Astrocyte (in vitro differentiated cells and primary cell): ENCODE measurements at regions not wholly inside any gene's neighbourhood (a gene's known extent, or its start where the extent isn't known, plus 50 kb on each side); places are given as distances from the start of the nearest gene placed in this dataset.

Experiments used
- DNase-seq: peaks from one replicate; pipeline ENCODE4 v3.0.0-alpha.2; 2010; ENCODE audit warnings: low read depth
- FAIRE-seq: peaks from 2 replicates; lab custom pipeline; 2011; peaks lifted over from hg19 to GRCh38; lab: Jason Lieb, UNC
- H2AFZ ChIP-seq: 2 replicates; pipeline ENCODE4 v1.6.0; 2012; ENCODE audit warnings: low read depth, low read length, inconsistent platforms
- H3K27ac ChIP-seq: 2 replicates; pipeline ENCODE4 v1.5.1; 2011; ENCODE audit warnings: low read depth, low read length, inconsistent platforms
- H3K27me3 ChIP-seq: 2 replicates; pipeline ENCODE4 v1.6.0; 2011; ENCODE audit warnings: low read length, inconsistent platforms; ENCODE audit not compliant: insufficient read depth
- H3K36me3 ChIP-seq: 2 replicates; pipeline ENCODE4 v1.5.1; 2011; ENCODE audit warnings: low read length, inconsistent platforms; ENCODE audit not compliant: insufficient read depth
- H3K4me1 ChIP-seq: 2 replicates; pipeline ENCODE4 v1.5.1; 2011; ENCODE audit warnings: low read length, inconsistent platforms; ENCODE audit not compliant: insufficient read depth
- H3K4me2 ChIP-seq: 2 replicates; pipeline ENCODE4 v1.6.0; 2012; ENCODE audit warnings: low read length, inconsistent platforms
- H3K4me3 ChIP-seq: 2 replicates; pipeline ENCODE4 v1.5.1; 2011; ENCODE audit warnings: low read depth, mild to moderate bottlenecking, low read length, inconsistent platforms; ENCODE audit not compliant: insufficient read depth
- H3K79me2 ChIP-seq: 2 replicates; pipeline ENCODE4 v1.6.0; 2012; ENCODE audit warnings: mild to moderate bottlenecking, low read length, inconsistent platforms; ENCODE audit not compliant: insufficient read depth
- H3K9ac ChIP-seq: 2 replicates; pipeline ENCODE4 v1.6.0; 2012; ENCODE audit warnings: mild to moderate bottlenecking, low read length, inconsistent platforms
- H3K9me3 ChIP-seq: 2 replicates; pipeline ENCODE4 v1.5.1; 2012; ENCODE audit warnings: low read depth, mild to moderate bottlenecking, low read length, inconsistent platforms; ENCODE audit not compliant: insufficient read depth
- H4K20me1 ChIP-seq: 2 replicates; pipeline ENCODE4 v1.6.0; 2012; ENCODE audit warnings: low read length, inconsistent platforms; ENCODE audit not compliant: insufficient read depth
- H3K27ac Mint-ChIP-seq: one replicate; pipeline ENCODE4 v1.8.0; 2021; ENCODE audit warnings: mild to moderate bottlenecking, mixed read lengths; ENCODE audit not compliant: unreplicated experiment
- H3K27me3 Mint-ChIP-seq: one replicate; pipeline ENCODE4 v1.8.0; 2021; ENCODE audit warnings: low read depth, mixed read lengths; ENCODE audit not compliant: unreplicated experiment
- H3K36me3 Mint-ChIP-seq: one replicate; pipeline ENCODE4 v1.8.0; 2021; ENCODE audit warnings: low read depth, mixed read lengths; ENCODE audit not compliant: unreplicated experiment
- H3K4me1 Mint-ChIP-seq: one replicate; pipeline ENCODE4 v1.8.0; 2021; ENCODE audit warnings: low read depth, mixed read lengths; ENCODE audit not compliant: unreplicated experiment
- H3K4me3 Mint-ChIP-seq: one replicate; pipeline ENCODE4 v1.8.0; 2021; ENCODE audit warnings: mild to moderate bottlenecking, moderate library complexity, mixed read lengths; ENCODE audit not compliant: unreplicated experiment
- H3K9me3 Mint-ChIP-seq: one replicate; pipeline ENCODE4 v1.8.0; 2021; ENCODE audit warnings: mild to moderate bottlenecking, mixed read lengths; ENCODE audit not compliant: unreplicated experiment
- EZH2 ChIP-seq: IDR thresholded peaks from 2 replicates; pipeline ENCODE4 v1.6.1; 2012; ENCODE audit warnings: mild to moderate bottlenecking, low read length, inconsistent platforms; ENCODE audit not compliant: insufficient read depth
- TF ChIP-seq, protein P1 (sequence below): IDR thresholded peaks from 2 replicates; pipeline ENCODE4 v1.5.1; 2011; ENCODE audit warnings: low read depth, mild to moderate bottlenecking, inconsistent platforms, low read length, moderate library complexity; ENCODE audit not compliant: insufficient read depth

DNA sequence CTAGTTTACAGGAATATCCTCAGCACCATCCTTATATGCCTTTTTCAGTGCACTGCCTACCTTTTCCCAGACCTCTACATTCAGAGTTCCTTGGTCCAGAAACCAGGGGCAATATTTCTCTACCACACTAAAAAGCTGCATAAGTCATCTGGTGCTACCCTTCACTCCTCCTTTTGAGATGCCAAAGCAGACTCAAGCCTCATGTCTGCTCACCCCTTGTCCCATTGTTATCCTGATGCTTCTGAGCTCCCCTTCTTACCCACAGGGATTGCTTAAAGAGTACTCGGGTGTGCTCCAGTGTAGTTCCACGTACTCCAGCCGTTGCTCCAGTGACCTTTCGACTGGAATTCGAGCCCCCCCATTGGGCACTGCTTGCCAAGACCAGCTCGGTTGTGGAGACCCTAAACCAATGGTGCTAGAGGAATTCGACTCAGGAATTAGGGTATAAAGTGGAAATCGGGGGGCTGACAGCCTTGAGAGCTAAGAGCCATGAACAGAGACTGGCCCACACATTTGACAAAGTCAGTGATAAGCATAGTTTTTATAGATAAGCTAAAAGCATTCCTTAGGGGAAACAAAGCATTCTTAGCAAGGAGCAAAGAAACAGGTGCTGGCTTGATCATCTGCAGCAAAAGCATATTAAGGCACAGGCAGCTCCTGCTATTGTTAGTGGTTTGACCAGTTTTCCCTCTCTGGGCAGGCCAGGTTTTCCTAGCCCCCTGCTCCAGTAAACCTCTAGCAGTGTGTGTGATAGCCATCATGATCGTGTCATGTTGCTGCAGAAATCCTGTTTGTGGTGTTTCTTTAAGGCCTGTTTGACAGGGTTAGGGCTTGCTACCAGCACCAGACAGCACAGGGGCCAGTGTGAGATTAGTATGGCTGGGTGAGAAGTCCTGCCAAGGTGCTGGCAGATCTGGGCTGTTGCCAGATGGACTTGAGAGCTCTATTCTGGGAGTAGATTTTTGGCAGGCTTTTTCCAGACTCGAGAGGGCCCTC, 57.5 kb upstream of the WDR1 start:
- Histone ChIP-seq H3K4me3 (no peak overlapping the region), H3K79me2 (no peaks in the 10 kb centered on the region), H2AFZ (no peak overlapping the region), H3K4me1 (no peaks in the 10 kb centered on the region), H3K27me3 (no peaks in the 10 kb centered on the region), H4K20me1 (no peaks in the 10 kb centered on the region), H3K36me3 (no peaks in the 10 kb centered on the region), H3K4me2 (no peak overlapping the region), H3K27ac (no peak overlapping the region), H3K9me3 (no peaks in the 10 kb centered on the region), H3K9ac (no peak overlapping the region)
- Mint-ChIP-seq H3K27ac (peak overlapping the region; percentile 7), H3K4me3 (no peak overlapping the region), H3K9me3 (peaks cover 4% of the 10 kb centered on the region), H3K4me1 (peaks cover 24% of the 10 kb centered on the region), H3K27me3 (peaks cover 11% of the 10 kb centered on the region), H3K36me3 (peaks cover 4% of the 10 kb centered on the region)
- FAIRE-seq, result no peak
- no peak for DNase-seq
- TF ChIP-seq, protein P1, sequence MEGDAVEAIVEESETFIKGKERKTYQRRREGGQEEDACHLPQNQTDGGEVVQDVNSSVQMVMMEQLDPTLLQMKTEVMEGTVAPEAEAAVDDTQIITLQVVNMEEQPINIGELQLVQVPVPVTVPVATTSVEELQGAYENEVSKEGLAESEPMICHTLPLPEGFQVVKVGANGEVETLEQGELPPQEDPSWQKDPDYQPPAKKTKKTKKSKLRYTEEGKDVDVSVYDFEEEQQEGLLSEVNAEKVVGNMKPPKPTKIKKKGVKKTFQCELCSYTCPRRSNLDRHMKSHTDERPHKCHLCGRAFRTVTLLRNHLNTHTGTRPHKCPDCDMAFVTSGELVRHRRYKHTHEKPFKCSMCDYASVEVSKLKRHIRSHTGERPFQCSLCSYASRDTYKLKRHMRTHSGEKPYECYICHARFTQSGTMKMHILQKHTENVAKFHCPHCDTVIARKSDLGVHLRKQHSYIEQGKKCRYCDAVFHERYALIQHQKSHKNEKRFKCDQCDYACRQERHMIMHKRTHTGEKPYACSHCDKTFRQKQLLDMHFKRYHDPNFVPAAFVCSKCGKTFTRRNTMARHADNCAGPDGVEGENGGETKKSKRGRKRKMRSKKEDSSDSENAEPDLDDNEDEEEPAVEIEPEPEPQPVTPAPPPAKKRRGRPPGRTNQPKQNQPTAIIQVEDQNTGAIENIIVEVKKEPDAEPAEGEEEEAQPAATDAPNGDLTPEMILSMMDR, result no peak
- no peak for TF ChIP-seq EZH2

DNA sequence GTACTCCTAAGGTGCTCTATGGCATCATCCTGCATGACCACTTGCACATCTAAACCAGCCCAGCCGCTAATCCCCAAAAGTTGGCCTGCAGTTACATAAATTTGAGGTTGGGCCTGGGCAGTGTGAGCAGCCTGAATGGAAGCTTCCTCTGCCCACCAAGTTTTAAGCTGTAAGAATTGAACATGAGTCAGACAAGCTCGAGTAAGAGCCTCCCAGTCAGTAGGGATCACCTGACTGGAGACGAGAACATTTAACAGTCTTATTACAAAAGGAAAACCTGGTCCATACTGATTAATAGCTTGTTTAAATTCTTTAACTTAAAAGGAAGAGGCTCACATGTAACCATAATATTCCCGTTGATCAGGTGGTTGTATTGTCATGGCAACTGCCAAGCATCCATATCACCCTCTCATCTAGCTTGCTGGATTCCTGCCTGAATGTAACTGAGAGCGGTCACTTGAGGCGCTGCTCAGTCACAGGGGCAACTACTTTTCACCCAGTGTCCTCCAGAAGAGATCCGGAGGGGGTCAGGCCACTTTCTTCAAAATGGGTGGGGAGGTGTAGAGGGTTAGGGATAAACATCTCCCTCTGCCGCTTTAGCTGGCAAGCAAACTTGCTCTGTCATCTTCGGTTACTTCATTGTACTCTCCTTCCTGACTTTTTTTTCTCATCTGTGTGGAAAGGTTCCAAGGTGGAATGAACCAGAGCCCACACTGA, 56.6 kb upstream of the WDR1 start:
- H3K4me3 ChIP-seq, result no peak overlapping the region
- FAIRE-seq (peak; percentile 34), DNase-seq (no peak)
- Mint-ChIP-seq H3K27ac (peak overlapping the region; percentile 58), H3K36me3 (peaks cover 4% of the 10 kb centered on the region), H3K27me3 (peaks cover 11% of the 10 kb centered on the region), H3K4me3 (no peak overlapping the region), H3K4me1 (peaks cover 32% of the 10 kb centered on the region), H3K9me3 (peaks cover 4% of the 10 kb centered on the region)
- no peaks in the 10 kb centered on the region for H3K4me1 ChIP-seq
- no peaks in the 10 kb centered on the region for H3K27me3 ChIP-seq
- no peak overlapping the region for H3K27ac ChIP-seq
- H3K79me2 ChIP-seq, result no peaks in the 10 kb centered on the region
- TF ChIP-seq EZH2, result no peak
- no peak overlapping the region for H3K9ac ChIP-seq
- H4K20me1 ChIP-seq, result no peaks in the 10 kb centered on the region
- H2AFZ ChIP-seq, result no peak overlapping the region
- H3K36me3 ChIP-seq, result no peaks in the 10 kb centered on the region
- no peaks in the 10 kb centered on the region for H3K9me3 ChIP-seq
- no peak overlapping the region for H3K4me2 ChIP-seq

DNA sequence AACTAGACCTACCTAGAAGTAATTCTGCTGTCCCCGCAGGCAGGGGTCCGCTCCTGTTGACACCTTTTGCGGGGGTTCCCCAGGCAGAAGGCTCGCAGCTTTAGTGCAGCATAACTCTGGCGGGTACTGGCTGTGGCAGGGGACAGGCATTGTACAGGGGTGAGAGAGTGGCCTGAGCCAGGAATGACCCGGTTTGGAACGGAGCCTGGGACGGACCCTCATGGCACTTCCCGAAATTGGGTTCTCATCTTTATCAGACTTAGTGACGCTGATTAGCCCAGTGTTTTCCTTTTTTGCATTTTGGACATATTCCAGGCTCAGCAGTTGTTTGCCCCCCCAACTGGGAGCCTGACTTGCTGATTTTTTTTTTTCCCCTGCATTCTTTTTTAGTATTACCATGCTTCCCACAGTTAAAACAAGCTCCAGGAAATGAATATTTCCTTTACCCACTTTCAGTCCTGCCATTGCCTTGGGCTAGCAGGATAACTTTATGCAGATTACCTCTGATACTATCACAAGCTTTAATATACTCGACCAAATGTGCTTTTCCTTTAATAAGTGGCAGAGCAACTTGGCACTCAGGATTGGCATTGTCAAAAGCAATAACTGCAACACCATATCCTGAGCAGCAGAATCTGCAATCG, 55.8 kb upstream of the WDR1 start:
- Mint-ChIP-seq H3K27ac (peak overlapping the region; percentile 4), H3K27me3 (peaks cover 15% of the 10 kb centered on the region), H3K4me3 (no peak overlapping the region), H3K4me1 (peaks cover 40% of the 10 kb centered on the region), H3K9me3 (peaks cover 4% of the 10 kb centered on the region), H3K36me3 (peaks cover 4% of the 10 kb centered on the region)
- FAIRE-seq, result no peak
- H3K36me3 ChIP-seq, result no peaks in the 10 kb centered on the region
- H3K27me3 ChIP-seq, result no peaks in the 10 kb centered on the region
- H4K20me1 ChIP-seq, result no peaks in the 10 kb centered on the region
- no peak for DNase-seq
- no peaks in the 10 kb centered on the region for H3K4me1 ChIP-seq
- H3K79me2 ChIP-seq, result no peaks in the 10 kb centered on the region
- H3K4me3 ChIP-seq, result no peak overlapping the region
- TF ChIP-seq, protein P1, result no peak
- no peak for TF ChIP-seq EZH2
- H3K27ac ChIP-seq, result no peak overlapping the region
- H3K9me3 ChIP-seq, result no peaks in the 10 kb centered on the region
- H2AFZ ChIP-seq, result no peak overlapping the region
- no peak overlapping the region for H3K4me2 ChIP-seq
- H3K9ac ChIP-seq, result no peak overlapping the region
